Stimulated activated CD4-positive, alpha-beta T cell treated with anti-CD3 and anti-CD28 coated beads, Interleukin-12 subunit alpha, Interleukin-12 subunit beta, amount 100 ng/mL, for 48 hours (primary cell): ENCODE measurements at regions not wholly inside any gene's neighbourhood (a gene's known extent, or its start where the extent isn't known, plus 50 kb on each side); places are given as distances from the start of the nearest gene placed in this dataset.
A peak's percentile ranks its signal among the peaks of the same experiment; 100 is the strongest.

Experiments
- DNase-seq, 3 donors: peaks; one replicate each; pipeline ENCODE4 v3.0.0-alpha.2; 2020; ENCODE audit warnings: low read depth in 2 of 3, low spot score in 1 of 3

- DNase-seq = no peak
Observed at GRCh38 chr6:144999127-144999526, 714.0 kb downstream of the UTRN start.

- DNase-seq = no peak
Observed at GRCh38 chr6:145003145-145003544, 718.0 kb downstream of the UTRN start.

- no peak for DNase-seq
Observed at GRCh38 chr6:145006914-145007313, 721.8 kb downstream of the UTRN start.

GRCh38 chr6:145008715-145009114 is 723.6 kb downstream of the UTRN start:
- no peak for DNase-seq

- no peak for DNase-seq
Observed at GRCh38 chr6:145009711-145010110, 724.6 kb downstream of the UTRN start.

- DNase-seq = no peak
Observed at GRCh38 chr6:145012039-145012662, 723.2 kb downstream of the EPM2A start.

- DNase-seq = peak; percentile 7 to 32 (median 19)
Observed at GRCh38 chr6:145015739-145016558, 719.4 kb downstream of the EPM2A start.

- no peak for DNase-seq
Observed at GRCh38 chr6:145017051-145017450, 718.3 kb downstream of the EPM2A start.

GRCh38 chr6:145017516-145017915 is 717.8 kb downstream of the EPM2A start:
- DNase-seq = no peak

- no peak for DNase-seq
Observed at GRCh38 chr6:145018027-145018426, 717.3 kb downstream of the EPM2A start.

GRCh38 chr6:145020114-145020513 is 715.2 kb downstream of the EPM2A start:
- no peak for DNase-seq

GRCh38 chr6:145020543-145020942 is 714.8 kb downstream of the EPM2A start:
- no peak for DNase-seq

GRCh38 chr6:145022199-145022796 is 713.0 kb downstream of the EPM2A start:
- DNase-seq = no peak

GRCh38 chr6:145023116-145023726 is 712.1 kb downstream of the EPM2A start:
- DNase-seq = no peak

GRCh38 chr6:145025488-145025887 is 709.8 kb downstream of the EPM2A start:
- DNase-seq = no peak

GRCh38 chr6:145026267-145026679 is 709.0 kb downstream of the EPM2A start:
- no peak for DNase-seq

- DNase-seq = no peak
Observed at GRCh38 chr6:145028144-145028818, 707.0 kb downstream of the EPM2A start.

GRCh38 chr6:145031001-145031400 is 704.3 kb downstream of the EPM2A start:
- DNase-seq = no peak

- DNase-seq = no peak
Observed at GRCh38 chr6:145031962-145032361, 703.4 kb downstream of the EPM2A start.

- DNase-seq = no peak
Observed at GRCh38 chr6:145032562-145033145, 702.7 kb downstream of the EPM2A start.

- DNase-seq = no peak
Observed at GRCh38 chr6:145034664-145035063, 700.7 kb downstream of the EPM2A start.
